RPMI8226 (cell line): ENCODE measurements at regions not wholly inside any gene's neighbourhood (a gene's known extent, or its start where the extent isn't known, plus 50 kb on each side); places are given as distances from the start of the nearest gene placed in this dataset.

Experiments
- DNase-seq: peaks from one replicate; pipeline ENCODE4 v3.0.0-alpha.2; 2015

DNA sequence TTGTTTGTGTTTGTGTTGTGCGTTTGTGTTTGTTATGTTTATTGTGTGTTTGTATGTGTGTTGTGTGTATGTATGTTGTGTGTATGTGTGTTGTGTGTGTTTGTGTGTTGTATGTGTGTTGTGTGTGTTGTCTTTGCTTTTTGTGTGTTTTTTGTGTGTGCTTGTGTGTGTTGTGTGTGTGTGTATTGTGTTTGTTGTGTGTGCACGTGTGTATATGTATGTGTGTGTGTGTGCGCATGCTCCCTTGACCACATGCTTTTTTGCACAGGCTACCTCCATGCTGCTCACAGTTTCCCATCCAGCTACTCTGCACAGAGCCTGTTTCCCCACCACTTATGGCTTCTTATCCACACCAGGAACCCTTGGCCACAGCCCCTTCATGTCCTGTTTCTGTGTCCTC lies 720.0 kb upstream of the ADAMTS16 start:
- no peak for DNase-seq

DNA sequence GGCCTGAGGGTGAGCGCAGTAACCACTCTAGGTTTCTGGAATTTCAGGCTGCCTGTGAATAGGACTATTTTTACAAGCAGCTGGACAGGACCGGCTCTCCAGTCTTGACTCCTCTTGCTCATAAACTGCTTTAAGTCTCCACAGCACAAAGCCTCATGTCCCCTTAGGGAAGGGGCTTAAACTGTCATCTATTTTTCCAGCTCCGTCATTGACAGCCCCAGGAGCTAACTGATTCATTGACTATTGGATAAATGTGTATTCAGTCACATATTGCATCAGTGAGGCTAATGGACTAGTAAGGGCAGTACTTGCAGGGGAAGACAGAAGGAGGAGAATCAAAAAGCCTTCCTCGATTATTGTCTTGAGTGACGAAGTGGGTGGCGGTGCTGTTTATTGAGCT lies 719.4 kb upstream of the ADAMTS16 start:
- DNase-seq = no peak

DNA sequence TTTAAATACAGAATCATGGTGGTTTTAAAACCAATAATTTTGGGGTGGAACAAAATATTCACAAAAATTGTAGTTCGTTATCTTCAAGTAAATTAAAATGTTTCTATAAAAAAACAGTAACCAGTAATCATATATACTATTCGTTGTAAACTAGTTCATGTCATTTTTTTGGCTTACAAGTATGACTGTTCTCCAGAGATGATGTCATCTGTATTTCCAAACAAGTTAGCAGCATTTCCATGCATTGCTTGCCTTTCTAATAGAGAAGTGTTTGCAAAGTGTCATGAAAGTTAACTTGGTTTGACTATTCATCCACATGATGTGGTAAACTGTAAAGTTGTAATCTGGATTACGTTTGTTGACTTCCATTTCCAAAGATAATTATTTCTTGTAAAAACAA lies 717.9 kb upstream of the ADAMTS16 start:
- no peak for DNase-seq

DNA sequence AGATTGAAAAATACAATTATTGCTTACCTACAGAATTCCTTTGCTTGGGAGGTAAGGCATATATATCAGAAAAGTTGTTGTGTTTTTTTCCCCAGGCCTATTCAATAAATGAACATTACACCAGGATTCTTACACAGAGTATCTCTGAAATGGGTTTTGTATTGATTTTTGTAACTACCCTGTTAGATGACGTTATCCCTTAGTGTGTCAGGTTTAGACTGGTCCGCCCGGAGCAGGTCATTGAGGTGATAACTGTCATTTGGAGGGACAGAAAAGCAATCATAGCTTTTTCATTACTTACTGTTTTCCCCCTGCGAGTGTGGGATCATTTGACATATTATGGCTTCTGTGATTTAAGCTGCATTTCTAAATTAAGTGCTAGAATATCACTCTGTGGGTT lies 715.2 kb upstream of the ADAMTS16 start:
- DNase-seq = no peak

DNA sequence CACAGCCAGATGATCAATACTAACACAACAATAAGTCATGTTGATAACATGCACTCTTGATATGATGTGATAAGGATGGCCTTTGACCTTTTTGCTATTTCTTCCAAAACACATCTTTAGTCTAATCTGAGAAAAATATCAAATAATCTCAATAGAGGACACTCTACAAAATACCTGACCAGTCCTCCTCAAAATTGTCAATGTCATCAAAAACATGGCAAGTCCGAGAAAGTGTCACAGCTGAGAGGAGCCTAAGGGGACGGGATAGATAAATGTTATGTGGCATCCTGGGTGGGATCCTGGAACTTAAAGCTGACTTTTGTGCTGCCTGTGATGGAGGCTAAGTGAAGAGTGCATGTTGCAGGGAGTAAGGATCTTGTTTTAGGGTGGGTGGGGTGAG lies 699.6 kb upstream of the ADAMTS16 start:
- DNase-seq = no peak

DNA sequence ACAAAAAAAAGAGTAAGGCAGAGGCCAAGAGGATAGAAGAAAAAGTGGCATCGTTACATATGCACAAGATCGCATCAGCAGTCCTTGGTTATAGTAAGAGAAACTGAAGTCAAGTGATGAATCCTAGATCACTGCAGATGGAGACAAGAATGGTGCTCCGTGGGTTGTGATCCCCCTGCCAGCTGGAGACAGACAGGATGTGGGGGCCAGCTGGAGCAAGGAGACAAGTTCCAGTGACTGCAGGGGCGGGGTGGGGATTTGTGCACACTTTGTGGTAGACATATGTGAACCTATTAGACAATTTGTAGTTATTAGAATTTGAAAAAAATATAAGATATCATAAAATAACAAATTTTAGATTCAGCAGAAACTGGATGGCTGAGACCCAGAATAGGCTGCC lies 697.9 kb upstream of the ADAMTS16 start:
- no peak for DNase-seq

DNA sequence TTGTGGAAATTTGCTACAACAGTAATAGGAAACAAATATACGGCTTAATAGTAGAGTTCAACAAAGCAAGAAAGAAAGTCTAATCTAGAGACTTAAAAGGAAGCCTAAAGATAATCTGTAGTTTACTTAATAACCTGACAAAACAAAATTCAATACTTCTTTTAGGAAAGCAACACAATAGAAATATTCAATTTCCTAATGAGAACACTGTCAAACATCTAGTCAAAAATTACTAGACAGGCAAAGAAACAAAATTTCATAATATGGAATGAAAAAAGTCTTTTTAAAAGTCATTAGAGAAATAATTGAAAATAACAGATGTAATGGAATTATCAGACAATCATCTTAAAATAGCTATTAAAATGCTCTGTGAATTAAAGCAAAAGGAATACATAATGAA lies 692.5 kb upstream of the ADAMTS16 start:
- DNase-seq = no peak

DNA sequence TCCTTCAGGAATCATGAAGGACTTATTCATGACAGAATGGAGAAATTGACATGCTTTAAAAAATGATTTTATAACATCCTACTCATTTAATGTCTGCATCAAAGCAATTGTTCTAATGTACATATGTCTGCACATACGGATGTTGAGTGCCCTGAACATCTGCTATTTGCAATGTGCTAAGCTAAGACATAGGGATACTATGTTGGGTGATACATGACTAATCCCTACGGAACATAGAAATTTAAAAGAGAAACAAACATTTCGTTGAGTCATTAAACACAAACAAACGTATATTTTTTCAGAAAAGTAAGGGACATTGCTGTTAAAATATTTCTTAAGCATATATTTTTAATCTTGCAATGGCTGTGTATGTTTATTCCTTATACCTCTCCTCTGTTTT lies 686.5 kb upstream of the ADAMTS16 start:
- DNase-seq = no peak

DNA sequence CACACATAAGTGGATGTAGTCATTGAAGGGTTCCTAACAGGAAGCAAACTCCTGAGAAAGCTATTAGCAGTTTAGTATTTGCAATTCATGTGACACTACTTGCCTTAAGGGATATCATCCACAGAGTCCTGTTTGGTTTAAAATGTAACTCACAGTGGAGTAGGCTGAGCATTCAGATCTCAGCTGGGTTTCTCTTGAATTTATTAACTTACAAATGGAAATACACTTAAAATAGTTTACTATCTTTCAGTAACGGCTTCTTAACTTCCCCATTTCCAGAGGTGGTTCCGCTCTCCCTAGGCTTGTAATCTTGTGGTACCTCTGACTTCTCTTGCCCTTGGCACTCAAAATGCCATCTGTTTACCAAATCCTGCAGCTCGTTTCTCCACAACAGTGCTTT lies 660.7 kb upstream of the ADAMTS16 start:
- DNase-seq = no peak

DNA sequence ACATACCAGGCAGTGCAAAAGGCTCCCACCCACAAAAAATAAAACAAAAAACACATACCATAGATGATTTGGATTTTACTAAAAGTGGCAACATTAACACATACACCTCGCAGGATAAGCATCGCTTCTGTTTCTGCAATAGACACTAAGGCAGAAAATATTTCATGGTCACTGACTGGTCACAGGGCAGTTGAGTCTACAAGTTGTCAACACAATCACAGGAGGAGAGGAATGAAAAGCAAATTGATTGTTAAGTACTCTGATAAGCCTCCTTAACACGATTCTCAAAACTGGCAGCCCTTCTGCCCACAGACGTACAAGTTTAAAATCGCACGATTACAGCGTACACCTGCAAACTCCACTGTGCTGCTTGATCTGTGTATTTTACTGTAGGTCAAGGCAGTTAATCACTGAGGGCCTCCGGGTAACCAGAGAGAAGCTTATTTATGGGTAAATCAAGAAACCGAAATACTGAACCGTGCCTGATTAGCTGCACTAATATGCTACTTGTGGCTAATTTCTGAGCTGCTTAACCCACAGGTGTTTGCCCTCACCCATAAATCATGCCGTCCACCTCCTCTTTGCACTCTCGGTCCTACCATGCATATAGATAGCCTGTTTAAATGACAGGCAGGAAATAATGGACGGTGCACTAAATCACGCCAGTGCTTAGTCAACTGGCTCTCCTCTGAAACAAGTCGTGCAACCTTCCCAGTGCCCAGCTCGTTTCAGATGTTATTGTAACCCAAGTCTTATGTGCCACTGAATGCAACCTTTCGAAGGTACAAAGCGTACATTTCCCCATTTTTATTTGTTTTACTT lies 659.4 kb upstream of the ADAMTS16 start:
- no peak for DNase-seq

DNA sequence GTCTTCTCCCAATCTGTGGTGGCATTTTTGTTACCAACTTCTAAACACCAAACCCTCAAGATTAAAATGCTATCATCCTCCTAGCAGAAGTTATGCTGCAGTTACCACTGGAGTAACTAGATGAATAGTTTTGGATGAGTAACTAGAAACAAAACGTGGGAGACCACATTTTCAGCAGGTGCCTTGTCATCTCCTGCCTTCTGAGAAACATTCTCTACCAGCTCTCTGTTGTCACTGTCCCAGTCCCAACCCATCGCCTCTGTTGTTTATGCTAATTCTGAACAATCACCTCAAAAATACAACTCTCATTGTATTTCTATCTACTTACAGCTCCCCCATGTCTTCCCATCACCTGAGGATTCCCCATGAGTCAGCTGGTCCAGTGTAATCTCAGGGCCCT lies 652.5 kb upstream of the ADAMTS16 start:
- DNase-seq = no peak

DNA sequence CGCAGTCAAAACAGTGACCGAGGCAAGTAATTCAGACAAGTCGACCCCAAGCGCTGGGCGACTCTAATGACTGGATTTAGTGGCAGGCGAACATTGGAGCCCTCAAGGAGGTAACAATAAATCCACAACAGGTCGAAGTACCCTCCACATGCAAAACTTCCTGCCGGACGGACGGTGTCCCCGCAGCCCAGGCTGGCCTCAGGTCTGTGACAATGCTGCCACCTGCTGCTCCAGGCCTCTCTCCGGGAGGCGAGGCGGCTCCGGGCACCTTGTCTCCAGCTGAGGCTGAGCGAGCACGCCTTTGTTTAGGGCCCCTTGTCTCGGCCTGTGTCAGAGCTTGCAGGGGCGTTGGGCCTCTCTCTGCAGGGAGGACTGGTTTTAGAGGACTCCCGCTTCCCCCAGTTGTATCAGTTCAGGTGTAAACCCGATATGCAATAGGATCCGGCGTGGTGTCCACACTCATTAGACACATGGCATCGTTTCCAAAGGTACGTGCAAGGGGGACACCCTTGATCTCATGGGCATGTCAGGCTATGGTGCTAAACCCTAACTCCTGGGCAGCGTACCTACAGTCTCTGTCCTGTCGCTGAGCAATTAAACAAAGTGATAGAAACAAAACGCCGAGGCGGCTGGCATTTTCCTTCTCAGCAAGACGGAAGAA lies 628.0 kb upstream of the ADAMTS16 start:
- peak; percentile 9 for DNase-seq

DNA sequence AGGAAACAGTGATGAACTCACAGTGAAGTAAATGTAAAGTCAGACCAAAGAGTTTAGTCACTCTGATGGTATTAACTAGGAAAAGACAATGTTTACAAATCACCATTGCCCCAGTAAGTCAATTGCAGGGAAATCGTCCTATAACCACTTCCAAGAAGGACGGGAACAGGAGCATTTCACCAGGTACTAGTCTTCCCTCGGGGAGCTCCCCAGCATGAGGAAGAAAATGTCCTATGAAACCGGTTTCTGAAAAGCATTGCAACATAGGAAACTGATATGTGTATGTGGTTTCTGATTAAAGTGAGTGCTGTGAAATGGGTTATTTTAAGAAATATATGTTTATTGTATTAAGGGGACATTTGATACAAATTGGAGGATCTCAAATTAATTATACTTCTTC lies 626.7 kb upstream of the ADAMTS16 start:
- DNase-seq = no peak

DNA sequence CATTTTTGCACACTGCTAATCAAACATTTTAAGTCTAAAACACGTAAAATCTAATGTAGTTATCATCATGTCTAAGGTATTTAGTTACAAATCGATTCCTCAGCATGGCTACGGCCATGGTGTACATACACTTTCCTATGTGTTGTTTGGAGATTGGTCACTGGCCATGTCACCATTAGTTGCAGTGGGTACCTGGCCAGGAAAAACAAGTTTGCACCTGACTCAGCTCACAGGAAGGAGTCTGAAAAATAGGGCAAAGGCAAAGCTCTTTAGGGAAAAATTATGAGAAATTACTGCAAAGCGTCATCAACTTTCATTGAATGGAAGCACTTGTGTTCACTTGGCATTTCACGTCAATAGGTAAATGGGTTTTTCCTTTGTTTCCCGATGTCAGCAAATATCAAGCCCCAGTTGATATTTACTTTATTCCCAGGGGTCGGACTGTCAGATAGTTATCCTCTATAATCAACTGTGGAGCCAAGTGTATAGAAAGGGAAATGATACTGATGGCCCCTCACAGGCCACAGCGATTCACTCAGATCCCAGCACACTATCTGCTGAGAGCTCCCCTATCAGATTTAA lies 626.0 kb upstream of the ADAMTS16 start:
- no peak for DNase-seq

DNA sequence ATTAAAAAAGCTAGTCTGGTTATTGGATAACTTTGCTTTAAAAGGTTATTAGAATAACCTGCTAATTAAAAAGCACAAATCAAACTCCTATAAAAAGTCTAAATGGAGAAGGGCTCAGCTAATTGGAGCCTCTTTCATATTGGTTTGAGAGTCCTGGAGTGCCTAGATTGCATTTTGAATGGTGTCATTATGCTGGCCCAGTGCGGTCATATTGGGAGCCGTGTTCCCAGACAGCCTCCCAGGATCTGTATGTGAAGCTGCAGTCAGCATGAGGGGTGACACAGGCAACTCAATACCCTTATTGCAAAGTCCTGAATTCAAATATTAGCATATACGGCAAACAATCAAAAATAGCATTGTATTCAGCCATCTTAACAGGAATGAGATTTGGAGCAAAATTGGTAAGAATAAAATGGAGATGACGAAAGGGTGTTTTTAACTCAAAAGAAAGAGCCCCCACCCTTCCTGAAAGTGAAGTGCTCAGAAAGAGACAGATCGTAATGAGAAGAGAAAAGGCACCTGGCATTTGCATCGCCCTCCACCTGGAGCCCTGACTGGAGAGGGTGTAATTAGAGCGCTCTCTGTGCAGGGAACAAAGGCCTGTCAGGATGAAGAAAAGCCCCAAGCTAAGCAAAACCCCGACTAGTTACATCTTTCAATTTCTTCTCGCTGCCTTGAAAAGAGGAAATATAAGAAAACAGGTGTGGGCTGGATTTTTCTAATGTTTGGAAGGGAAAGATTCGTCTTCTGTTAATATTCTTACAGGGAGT lies 621.0 kb upstream of the ADAMTS16 start:
- peak; percentile 17 for DNase-seq

DNA sequence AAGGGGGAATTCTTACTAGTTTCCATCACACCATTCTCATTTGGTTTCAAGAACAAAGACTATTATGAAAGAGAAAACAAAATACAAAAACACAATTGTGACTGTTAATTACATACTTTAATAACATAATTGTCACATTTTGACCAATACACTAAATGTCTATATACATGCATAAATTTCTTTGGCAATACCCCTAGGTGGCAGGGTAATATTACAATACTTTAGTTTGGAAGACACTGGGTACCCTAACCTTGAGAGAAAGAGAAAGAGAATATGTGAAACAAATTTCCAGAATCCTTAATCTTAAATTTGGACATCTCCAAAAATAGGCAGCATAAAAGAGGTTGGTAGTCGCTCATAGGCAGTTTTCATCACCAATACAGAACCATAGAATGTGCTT lies 619.6 kb upstream of the ADAMTS16 start:
- DNase-seq = no peak

DNA sequence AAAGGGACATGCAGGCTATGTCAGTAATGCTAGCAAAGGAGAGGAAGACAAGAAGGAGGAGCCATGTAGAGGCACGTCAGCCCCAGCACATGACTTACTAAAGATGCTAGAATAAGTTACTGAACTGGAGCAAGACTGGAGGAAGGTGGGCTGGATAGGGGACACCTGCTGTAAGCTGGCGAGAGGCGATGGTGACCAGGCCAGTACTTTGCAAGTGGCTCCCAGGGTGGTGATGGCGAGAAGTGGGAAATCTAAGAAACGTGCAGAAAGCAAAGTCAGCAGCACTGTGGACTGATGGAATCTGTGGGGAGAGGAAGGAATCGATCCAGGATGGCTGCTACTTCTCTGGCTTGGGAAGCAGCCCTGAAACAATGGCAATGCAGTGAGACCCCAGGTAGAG lies 617.1 kb upstream of the ADAMTS16 start:
- no peak for DNase-seq

DNA sequence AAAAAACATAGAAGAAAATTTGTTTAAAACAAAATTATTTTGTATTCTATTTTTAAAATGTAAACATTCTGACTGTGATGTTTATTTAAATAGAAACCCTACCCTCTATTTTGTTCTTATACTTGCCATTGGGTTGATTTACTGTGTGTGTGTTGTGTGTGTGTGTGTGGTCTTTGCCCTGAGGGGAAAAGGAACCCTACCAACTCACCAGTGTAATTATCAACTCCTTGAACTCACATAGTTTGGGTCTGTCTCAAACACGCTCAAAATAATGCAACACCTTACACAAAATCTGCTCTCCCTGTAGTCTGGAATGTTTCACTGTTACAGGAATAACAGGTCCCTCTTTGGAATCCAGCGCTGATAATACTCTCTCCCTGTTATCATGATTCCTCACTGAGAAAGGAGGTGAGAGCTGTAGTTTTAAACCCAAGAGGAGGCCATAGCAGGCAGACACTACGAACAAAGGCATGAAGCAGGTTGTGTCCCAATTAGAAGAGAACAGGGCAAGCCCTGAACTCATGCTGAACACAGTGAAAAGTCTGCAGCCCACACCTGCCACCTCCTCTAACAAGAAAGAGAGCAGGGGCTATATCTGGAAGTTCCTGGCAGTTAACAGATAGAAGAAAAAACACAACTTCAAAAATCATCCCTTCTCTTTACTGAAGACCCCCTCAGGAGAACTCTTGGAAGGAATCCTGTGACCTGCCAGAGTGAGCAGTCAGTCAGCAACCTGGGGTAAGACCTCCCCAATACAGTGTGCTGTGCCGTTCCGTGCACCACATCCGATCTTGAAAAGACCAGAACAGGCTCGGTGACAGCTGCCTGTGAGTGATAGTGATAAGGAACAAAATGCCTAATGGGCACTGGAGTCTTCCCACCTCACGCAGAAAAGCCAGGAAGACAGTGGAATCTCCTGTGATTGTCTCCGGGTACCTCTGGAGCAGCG lies 608.1 kb upstream of the ADAMTS16 start:
- DNase-seq = no peak

DNA sequence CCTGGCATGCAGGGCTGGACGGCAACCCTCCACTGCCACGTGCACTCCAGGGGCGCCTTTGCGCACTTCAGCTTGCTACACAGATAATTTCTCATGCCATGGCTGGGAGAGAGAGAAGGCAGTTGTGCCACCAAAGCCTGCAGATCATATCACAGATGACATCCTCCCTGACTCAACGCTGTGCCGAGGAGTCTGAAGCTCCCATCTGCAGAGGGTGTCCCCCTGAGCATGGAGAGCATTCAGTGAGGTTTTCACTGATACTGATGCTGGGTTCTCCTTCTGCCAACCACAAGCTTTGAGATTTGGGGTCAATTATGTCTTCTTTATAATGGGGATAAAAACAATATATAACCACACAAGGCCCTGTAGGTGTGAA lies 607.4 kb upstream of the ADAMTS16 start:
- DNase-seq = no peak

DNA sequence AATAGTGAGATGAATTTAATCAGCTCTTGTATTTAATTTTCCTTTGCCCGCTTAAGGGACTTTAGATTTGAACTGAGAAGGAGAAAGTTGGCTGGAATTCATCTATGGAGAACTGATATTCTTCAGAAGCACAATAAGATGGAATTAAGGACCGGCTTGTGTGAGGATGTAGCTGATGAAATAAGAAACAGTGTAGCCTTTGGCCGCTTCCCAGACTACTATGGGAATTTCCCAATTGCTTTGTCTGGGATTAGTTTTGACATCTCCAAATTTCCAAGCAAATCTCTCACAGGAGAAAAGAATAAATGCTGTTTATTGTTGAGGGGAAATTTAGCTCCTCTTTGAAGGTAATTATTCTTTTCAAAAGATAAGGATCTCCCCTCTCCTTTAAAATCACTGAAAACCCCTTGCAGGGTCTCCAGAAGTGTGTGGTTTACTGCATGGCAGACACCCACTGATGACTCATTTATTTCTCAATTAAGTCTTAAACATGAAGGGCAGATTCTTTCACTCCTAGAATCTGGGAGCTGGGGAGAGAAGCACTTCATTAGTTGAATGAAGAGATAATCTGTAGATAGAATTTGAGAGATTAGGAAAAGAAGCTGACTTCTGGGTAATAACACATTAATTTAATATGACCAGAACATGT lies 606.5 kb upstream of the ADAMTS16 start:
- DNase-seq = no peak

DNA sequence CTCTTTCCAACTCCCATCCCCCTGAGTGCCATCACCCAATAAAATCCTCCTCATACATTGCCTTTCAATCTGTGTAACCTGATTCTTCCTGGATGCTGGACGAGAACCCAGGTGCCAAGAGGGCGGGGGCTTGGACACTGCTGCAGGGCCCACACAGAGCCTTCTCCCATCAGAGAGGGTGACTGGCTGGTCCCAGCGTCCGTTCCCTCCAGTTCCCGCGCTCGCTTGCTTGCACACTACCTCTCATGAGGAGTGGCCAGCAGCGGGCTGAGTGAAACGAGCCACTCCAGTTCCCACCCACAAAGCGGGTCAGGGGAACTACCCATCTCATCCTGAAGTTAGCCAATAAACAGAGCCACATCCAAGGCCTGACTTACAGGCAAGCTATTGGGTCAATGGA lies 602.6 kb upstream of the ADAMTS16 start:
- DNase-seq = no peak
